COLO668 (cell line): ENCODE measurements at regions not wholly inside any gene's neighbourhood (a gene's known extent, or its start where the extent isn't known, plus 50 kb on each side); places are given as distances from the start of the nearest gene placed in this dataset.
"Not testable (repeated sequence)": the region's sequence is repeated elsewhere in the genome, so short reads cannot be mapped to it uniquely, and the experiment has no call there.

ENCODE experiments used
- DNase-seq: peaks from one replicate; lab custom pipeline; 2025; ENCODE audit not compliant: unreplicated experiment; lab: John Stamatoyannopoulos, UW

DNA sequence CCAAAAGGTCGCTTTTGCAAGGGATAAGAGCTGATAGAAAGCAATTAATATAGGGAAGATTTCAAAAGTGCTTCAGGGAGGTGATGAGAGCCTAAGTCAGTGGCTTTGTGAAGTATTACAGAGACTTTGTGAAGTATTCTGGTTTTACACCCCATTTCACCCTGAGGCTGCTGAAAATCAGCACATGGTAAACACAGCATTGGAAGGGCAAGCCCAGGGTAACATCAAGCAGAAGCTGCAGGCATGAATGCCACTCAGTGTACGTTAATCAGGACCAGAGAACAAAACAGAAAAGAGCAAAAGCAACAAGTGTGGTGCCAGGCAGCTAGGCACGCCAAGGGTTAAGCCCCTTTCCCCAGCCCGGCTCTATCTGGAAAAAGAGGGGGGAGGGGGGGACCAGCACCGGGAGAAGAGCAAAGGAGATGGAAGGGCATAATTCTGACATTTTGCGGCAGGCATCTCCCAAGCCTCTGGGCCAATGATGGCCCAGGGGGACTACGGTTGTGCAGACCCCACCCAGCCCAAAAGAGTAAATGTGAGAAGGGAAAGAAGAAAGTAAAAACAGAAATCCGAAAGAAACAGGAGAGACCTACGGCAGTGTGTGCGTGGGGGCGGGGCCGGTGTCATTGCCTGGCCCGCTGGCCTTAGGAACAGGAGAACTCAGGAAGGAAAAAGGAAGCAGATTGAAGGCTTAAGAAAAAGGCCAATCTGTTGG is 58.9 kb downstream of the DHRS2 start:
- no peak for DNase-seq

DNA sequence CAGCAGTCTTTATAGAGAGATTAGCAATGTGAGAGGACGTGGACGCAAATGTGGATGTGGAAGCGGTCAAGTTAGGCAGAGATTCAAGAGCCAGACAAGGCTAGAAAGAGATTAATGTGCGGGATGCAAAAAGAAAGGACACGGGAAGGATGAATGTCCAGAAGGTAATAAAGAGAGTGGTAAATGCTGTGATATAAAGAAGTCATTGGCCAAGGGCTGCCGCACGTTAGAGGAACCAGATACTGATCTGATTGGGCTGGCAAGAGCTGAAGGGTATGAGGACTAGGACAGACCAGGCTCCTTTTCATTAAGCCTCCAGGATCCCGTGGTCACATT is 59.5 kb downstream of the DHRS2 start:
- no peak for DNase-seq

DNA sequence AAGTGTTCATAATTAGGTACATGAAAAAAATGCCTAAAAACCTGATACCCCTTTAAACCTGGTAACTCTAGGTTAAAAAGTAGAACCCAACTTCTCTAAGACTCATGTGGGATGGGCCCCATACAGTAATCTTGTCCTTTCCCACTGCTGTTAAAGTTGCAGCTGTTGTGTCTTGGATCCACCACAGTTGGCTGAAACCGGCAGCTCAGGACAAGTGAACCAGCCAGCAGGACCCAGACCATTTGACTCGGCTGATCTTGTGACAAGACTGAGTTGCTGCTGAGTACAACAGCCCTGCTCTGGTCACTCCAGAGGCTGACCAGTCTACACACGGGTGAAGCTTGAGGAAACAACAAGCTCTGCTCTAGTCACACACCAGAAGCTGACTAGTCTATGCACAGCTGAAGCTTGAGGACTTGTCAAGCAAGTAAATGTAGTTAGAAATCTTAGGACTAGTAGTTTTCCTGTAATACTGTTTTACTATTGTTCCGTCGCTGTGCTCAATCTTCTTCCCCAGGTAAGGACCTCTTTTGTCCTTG is 60.6 kb downstream of the DHRS2 start:
- DNase-seq, result no peak

DNA sequence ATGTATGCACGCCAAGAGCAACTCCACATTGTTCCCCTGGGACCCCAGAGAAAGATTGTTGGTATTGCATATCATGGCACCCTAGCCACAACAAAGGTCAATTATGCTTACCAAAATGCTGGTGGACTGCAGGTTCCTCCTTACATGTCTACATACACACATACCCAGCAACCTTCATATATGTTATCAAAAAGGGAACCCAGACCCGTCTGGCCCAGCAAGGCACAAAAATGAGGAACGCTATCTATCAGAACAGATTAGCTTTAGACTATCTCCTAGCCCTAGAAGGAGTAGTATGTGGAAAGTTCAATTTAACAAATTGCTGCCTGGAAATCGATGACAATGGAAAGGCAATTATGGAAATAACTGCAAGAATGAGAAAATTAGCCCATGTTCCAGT is 61.5 kb downstream of the DHRS2 start:
- no peak for DNase-seq

DNA sequence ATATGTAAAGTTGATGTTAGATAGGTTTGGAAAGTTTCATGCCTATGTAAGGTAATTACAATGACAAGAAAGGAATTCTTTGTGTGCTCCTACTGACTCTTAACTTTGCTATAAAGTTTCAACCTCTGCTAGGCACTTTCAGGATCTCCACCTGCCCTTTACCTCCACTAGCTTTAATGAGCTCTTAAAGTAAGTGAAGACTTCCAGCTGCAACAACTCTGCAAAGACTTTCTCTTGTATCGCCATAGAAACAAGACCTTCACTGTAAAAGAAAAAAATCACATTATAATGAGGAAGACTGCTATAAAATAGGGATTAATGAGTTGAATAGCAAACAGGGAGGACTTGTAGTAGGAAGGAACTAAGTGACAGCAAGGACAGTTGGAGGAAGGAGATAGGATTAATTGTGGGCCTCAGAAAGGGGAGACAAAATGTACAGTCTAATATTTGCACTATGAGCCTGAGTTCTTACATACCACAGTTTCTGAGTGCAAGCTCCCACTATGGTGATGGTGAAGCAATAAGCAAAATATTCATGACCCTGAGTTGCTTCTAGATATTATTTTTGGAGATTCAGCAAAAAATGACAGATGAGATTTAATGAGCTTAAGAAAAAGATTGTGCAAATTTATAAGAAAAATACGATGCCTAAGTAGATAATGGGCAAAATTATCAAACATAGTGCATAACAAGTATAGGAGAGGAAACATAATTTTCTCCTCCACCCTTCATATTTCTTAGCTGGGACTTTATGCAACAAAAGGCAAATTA is 66.7 kb downstream of the DHRS2 start:
- DNase-seq, result no peak

DNA sequence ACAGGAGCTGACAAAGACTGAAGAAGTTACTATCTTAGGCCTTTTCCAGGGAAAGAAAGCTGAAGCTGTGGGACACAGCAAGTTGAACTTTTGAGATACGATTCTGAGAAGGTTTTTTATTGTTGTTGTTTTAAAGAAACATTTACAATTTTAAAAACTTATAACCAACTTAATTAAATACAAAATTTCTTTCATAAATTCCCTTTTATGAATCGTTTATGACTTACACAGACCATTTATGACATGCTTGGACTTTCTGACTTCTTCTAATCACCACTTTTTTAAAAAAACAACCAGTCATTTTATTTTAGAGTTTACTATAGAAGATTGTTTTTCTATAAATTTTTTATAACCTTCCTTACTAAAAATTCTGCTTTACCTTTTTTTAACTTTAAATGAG is 68.7 kb downstream of the DHRS2 start:
- DNase-seq, result no peak

DNA sequence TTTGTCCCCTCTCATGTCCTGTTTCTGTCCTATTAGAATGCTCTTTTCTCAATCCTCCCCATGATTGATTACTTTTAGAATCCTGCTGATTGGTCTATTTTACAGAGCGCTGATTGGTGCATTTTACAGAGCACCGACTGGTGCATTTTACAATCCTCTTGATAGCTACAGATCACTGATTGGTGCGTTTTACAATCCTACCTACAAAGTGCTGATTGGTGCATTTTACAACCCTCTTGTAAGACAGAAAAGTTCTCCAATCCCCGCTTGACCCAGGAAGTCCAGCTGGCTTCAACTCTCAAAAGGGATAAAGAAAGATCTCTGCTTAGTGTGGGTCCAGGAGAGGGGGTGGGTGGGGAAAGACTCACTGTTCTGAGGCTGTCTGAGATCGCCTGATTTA is 71.3 kb downstream of the DHRS2 start:
- DNase-seq, result no peak

DNA sequence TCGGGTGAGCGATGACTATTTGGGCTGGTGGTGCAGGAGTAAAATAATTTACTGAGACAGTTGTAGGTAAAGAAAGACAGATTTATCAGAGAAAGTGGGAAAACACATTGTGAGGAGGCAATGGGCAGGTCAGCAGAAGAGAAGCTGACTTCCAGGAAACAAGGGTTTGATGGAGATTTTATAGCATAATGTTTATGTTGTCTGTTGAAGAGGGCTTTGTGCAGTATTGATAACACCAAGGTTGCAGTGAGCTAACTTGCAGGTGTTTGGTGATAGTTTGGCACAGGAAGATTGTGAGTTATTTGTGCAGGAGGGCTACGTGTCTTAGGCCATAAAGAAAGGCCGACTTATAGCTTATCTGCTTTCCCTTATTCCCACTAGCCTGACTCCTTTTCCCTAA is 72.2 kb downstream of the DHRS2 start:
- no peak for DNase-seq

DNA sequence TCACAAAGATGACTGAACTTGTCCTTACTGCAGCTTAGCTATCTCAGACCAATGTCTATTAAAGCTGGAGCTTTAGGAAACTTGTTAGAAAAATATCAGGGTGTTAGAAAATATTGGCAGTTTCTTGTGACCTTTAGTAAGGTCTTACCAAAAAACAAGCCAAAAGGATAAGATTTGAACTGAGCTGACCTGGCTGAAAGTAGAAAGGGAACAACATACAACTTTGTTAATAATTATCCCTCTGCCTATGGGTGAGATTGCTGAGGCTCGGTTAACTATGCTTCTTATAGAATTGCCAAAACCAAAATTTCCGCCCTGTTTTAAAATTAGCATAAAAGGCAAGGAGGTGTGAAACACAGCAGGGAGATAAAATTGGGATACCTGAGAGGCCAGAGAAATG is 73.8 kb downstream of the DHRS2 start:
- DNase-seq, result no peak

DNA sequence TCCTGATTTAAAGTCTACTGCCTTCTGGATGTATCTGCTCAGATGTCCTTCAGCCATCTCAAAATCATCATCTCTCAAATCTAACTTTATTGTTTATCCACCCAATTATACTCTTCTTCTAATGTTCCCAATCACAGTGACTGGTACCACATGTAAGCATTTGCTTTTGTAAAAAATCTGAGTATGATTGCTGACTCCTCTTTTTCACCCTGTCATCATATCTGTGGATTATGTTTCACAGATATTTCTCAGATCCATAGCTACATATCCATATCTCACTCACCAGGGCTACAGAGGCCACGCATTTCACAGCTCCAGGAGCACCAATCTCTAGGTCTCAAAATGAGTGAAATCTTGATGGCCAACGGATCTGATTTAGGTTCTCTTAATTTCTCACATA is 76.1 kb downstream of the DHRS2 start:
- no peak for DNase-seq

DNA sequence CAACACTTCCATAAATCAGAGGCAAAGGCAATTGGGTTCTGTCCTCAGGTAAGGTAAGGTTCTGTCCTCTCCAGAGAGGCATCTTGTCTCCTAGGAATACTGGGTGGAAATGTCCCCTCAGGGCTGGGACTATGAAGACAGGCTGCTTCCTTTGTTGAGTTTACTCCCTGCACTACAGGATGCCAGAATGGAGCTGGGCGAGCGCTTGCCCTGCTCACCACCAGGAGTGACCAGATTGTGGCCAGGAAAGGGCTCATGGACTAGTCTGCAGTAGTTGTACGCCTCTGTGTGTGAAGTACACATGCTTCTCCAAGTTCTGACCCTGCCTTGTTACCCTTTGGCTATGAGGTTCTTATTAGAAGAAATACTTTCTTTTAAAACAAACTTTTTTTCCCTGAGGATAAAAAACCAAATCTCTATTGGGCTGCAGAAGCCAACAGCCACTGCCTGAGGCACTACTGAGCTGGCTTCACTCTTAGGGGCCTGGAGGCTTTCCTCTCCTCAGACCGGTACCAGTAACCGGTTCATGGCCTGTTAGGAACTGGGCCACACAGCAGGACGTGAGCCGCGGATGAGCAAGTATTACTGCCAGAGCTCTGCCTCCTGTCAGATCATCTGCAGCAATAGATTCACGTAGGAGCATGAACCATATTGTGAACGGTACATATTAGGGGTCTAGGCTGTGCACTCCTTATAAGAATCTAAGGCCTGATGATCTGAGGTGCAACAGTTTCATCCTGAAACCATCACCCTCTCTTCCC is 83.2 kb downstream of the DHRS2 start:
- DNase-seq, result no peak

DNA sequence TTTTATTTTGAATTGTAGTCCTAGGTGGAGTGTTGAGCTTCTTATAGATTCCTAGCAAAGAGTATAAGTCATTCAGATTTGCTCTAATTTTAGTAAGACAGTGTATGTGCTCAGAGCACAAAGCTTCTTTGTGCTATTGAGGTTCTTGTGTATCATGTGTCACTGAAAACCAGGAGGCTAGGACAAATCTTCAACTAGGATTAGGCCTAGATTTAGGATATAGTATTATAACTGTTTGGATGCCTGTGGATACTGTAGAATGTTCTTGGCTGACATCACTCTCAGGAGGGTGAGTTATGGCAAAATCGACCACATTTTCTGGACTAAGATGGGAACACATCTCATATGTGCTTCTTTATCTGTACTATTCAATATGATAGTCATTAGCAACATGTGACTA is 86.5 kb downstream of the DHRS2 start:
- no peak for DNase-seq

DNA sequence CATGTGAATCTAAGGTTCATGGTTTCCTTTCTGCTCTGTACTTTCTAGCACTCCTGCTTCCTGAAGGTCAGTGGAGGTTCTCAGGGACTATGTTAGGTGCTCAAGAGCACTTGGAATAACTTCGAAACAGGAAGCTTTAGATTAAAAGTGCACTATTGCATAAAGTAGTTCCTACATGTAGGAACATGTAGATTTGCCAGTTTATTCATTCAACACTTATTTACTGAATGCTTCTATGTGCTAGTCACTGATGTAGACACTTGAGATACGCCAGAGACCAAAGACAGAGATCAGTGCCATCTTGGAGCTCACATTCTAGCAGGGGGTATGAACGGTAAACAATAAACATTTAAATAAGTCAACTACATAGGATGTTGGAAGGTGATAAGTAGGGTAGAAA is 87.7 kb downstream of the DHRS2 start:
- DNase-seq, result no peak

DNA sequence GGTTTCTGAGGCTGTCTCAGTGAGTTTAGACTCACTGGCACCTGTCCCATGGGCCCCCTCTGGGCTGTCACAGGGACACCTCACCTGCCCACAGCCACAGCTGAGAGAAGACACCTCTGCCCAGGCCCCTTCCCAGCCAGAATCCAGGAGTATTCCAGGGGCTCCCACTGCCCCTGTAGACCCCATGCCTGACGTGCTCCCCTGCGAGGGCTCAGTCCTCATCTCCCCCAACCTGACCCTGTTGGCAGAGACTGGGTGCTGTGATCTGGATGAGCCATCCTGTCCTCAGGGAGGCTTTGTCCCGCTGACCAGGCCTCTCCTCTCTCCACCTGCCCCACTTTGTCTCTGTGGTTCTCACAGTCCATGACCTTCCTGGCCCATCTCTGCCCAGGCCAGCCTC is 89.4 kb downstream of the DHRS2 start:
- DNase-seq, result no peak

DNA sequence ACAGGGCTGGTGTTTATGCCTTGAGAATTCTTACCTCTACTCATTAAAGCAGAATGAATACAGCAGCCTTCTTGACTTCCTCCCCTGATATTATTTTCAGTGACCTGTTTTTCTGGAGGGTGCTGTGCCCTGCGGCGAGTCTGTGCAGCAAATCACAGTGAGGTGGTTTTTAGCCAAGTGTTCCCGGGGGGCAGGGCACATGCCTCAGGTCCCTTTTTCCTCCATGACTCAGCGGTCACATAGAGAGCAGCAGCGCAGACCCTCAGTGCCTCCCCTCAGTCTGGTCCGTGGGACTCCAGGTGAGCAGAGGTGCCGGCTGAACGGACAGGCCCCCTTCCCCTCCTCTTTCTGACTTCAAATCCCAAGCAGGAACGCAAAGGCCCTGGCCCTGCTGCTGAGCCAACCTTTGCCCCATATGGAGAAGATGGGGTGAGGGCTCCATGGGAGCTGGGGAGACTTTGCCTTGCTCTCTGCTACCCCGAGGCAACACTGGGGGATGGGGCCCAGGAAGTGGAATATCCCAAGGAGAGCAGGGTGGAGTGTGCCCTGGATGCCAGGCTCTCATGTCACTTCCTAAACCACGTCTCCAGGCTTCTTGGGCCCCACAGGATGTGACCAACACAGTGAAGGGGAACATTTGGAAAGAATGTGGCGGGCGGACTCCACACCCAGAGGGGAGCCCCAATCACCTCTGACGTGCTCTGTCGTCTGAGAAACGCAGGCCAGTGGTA is 90.0 kb downstream of the DHRS2 start:
- no peak for DNase-seq

DNA sequence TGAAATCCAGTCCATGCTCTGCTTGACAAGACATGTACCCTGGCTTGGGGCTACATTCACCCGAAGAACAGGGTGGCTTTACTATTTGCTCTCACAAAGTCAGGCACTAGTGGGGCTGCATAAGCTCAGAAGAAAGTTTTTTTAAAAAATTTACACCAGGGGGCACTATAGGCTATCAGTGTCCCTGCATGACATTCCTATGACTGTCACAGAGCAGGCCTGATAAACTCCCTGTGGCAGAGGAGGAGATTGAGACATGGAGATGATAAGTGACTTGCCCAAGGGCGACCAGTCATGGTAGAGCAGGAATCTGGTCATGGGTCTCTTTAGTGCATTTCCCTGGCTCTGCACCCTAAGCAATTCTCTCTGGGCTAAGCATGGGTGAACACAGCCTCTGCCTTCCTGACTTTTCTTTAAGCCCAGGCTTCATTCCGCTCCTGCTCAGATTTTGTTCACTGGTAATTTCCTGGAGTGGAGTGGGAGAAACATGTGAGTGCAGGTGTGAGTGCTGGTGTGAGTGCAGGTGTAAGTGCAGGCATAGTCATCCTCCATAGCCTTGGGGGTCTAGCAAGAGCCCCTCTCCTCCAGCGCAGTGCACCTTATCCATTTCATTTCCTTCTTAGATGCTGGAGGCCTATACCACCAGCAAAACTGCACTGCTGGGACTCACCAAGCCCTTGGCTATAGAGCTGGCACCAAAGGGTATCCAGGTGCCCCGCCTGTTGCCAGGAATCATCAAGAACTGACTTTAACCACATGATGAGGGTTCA is 91.6 kb downstream of the DHRS2 start:
- DNase-seq, result no peak

DNA sequence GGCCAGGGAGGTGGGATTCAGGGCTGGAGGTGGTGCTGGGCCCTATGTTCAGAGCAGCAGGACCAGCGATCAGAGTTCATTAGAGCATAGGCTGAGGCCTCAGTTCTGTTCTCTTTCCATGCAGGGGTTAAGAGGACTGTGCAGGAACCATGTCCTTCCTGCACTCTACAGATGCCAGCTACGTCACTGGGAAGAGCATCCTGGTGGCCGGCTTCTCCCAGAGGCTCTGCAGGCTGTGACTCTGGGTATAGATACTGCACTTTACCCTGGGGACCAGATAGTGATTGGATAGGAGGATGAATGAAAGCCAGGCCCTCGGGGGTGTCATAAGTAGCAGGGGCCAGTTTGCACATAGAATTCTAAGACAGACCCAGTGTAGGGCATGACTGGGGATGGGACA is 92.6 kb downstream of the DHRS2 start:
- DNase-seq, result no peak

DNA sequence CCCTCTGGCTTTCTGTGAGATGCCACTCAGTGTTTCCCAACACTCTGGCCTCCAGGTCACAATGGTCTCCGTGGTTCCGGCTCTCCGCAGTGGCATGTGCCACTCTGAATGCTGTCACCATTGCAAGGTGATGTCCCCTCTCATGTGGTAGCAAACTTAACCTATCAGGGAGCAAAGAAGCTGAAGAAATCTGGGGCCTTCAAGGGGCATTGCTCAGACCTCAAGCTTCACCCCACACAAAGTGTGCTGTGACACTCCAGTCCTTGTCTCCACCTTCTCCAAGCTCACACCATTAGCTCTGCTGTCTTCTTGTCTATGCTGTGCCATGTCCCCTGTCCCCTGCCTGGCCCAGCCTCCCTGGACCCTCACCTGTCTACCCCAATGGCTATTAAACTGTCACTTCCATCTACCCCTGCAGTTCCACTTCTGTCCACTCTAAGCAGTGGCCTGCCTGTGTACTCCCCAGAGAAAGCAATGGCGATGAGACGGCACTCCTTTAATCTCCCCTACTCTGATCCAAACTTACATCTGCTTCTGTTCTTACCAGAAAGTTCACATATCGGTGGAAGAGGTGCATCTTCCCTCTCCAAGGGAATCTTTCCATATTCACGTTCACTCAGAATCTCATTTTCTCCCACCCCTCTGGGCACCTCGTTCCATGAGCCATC is 93.7 kb downstream of the DHRS2 start:
- no peak for DNase-seq

DNA sequence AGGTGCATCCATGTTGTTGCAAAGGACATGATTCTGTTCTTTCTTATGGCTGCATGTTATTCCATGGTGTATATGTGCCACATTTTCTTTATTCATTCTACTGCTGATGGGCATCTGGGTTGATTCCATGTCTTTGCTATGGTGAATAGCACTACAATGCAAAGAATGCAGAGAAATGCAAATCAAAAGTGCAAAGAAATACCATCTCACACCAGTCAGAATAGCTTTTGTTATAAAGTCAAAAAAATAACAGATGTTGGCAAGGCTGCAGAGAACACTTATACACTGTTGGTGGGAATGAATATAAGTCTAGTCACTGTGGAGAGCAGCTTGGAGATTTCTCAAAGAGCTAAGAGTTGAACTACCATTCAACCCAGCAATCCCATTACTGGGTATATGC is 99.2 kb downstream of the DHRS2 start:
- DNase-seq, result no peak

DNA sequence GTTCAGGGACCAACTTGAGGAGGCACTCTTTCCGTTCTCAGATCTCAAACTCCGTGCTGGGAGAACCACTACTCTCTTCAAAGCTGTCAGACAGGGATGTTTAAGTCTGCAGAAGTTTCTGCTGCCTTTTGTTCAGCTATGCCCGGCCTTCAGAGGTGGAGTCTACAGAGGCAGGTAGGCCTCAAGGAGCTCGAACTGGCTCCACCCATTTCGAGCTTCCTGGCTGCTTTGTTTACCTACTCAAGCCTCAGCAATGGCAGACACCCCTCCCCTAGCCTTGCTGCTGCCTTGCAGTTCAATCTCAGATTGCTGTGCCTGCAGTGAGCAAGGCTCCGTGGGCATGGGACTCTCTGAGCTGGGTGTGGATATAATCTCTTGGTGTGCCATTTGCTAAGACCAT is 108.2 kb downstream of the DHRS2 start:
- not testable (repeated sequence) for DNase-seq
